ENCODE measurements at regions not wholly inside any gene's neighbourhood (a gene's known extent, or its start where the extent isn't known, plus 50 kb on each side); places are given as distances from the start of the nearest gene placed in this dataset.

- H4K20me1 ChIP-seq (ENCODE audit: insufficient read depth) = no peaks in the 10 kb centered on the region
- H3K4me2 ChIP-seq = no peak overlapping the region
- WGBS (ENCODE audit: low lambda C conversion rate) = 79% methylated on average over 3 of the region's 3 CpGs
- POLR2A ChIA-PET = no interaction called here
- no peaks in the 10 kb centered on the region for H3K9me2 ChIP-seq
- TF ChIP-seq TCF12 (IDR thresholded peaks at IDR 0.05) = no peak
- no peak for TF ChIP-seq MXI1 (IDR thresholded peaks at IDR 0.05; ENCODE audit: low read depth, low read length)
- TF ChIP-seq PBX3 (IDR thresholded peaks at IDR 0.05) = no peak
- no peak for TF ChIP-seq FOXJ3 (CRISPR knock-in tag; IDR thresholded peaks at IDR 0.05)
- TF ChIP-seq MEF2A (IDR thresholded peaks at IDR 0.05; ENCODE audit: borderline replicate concordance, low read depth) = no peak
- TF ChIP-seq FOSL2 (IDR thresholded peaks at IDR 0.05; ENCODE audit: borderline replicate concordance, low read depth) = no peak
- TF ChIP-seq EP300 (IDR thresholded peaks at IDR 0.05; ENCODE audit: borderline replicate concordance in 1 of 2, low read depth in 1 of 2, low read length in 1 of 2) = no peak
- no peak for TF ChIP-seq RXRA (IDR thresholded peaks at IDR 0.05; ENCODE audit: borderline replicate concordance, low read depth)
- no peak for TF ChIP-seq USF2 (IDR thresholded peaks at IDR 0.05; ENCODE audit: borderline replicate concordance, low read depth, low read length)
- no peak for TF ChIP-seq ELF1 (IDR thresholded peaks at IDR 0.05)
- TF ChIP-seq IRF3 (IDR thresholded peaks at IDR 0.05; ENCODE audit: low read depth, low read length) = no peak
- TF ChIP-seq RFX5 (IDR thresholded peaks at IDR 0.05; ENCODE audit: low read length) = no peak
- no peak for TF ChIP-seq SIN3A (IDR thresholded peaks at IDR 0.05; ENCODE audit: borderline replicate concordance, low read depth, low read length)
- H3K36me3 ChIP-seq (replicated peaks in 1 of 2; ENCODE audit: control insufficient read depth in 1 of 2, insufficient read depth in 2 of 2, low read length in 1 of 2) = no peaks in the 10 kb centered on the region
- no peak overlapping the region for H3K27ac ChIP-seq (ENCODE audit: low read depth in 2 of 2, low read length in 1 of 2)
- H3K9ac ChIP-seq = no peak overlapping the region
- CTCF ChIA-PET = interaction anchor here (0.6 kb wide), 1 partner anchor 75 kb away, joined by 3 read pairs; no protein-coding TSS in a partner anchor
- no peaks in the 10 kb centered on the region for H3K79me2 ChIP-seq (ENCODE audit: insufficient read depth)
- peaks cover 9% of the 10 kb centered on the region for H3F3A ChIP-seq (replicated peaks; ENCODE audit: insufficient read depth)
- H3K4me1 ChIP-seq (ENCODE audit: control insufficient read depth in 1 of 2, insufficient read depth in 2 of 2, low read depth in 1 of 2, low read length in 1 of 2) = no peaks in the 10 kb centered on the region
- DNase-seq = no peak
- H2AFZ ChIP-seq (ENCODE audit: low read depth) = no peak overlapping the region
- no peaks in the 10 kb centered on the region for H3K9me3 ChIP-seq
- H3K27me3 ChIP-seq (ENCODE audit: insufficient read depth) = no peaks in the 10 kb centered on the region
- no peak overlapping the region for H3K4me3 ChIP-seq (ENCODE audit: low read depth in 2 of 2, low read length in 1 of 2)
Observed at GRCh38 chr9:115353681-115354080, 235.7 kb upstream of the TNC start.

DNA sequence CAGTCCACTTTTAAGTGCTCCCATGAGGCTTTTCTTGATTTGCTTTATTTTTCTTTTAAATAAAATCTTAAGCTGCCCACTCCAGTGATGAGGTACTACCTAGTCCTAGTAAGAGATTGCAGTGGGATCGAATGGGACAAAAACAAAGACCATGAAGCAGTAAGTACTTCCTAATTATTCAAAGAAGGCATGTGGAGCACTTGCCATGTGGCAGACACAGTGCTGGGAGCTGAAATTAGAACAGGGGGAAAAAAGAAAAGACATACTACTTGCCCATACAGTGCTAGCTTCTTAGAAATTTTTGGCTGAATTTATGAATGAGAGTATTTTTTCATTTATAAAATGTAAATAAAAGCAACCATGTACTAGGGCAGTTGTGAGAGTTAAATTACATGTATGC is 239.9 kb upstream of the TNC start:
- TF ChIP-seq TCF12 (IDR thresholded peaks at IDR 0.05) (no peak), RCOR1 (IDR thresholded peaks at IDR 0.05; ENCODE audit: low read length) (no peak), GATA2 (CRISPR knock-in tag; IDR thresholded peaks at IDR 0.05) (no peak), POLR2AphosphoS5 (IDR thresholded peaks at IDR 0.05; ENCODE audit: low read depth, low read length) (no peak), RFX5 (IDR thresholded peaks at IDR 0.05; ENCODE audit: low read length) (no peak)
- no peak for DNase-seq
- Histone ChIP-seq H4K20me1 (ENCODE audit: insufficient read depth) (no peaks in the 10 kb centered on the region), H3K27me3 (ENCODE audit: insufficient read depth) (no peaks in the 10 kb centered on the region), H3K9me2 (no peaks in the 10 kb centered on the region), H3K9me3 (no peaks in the 10 kb centered on the region), H3F3A (replicated peaks; ENCODE audit: insufficient read depth) (no peaks in the 10 kb centered on the region), H3K4me2 (no peak overlapping the region), H3K4me1 (ENCODE audit: control insufficient read depth in 1 of 2, insufficient read depth in 2 of 2, low read depth in 1 of 2, low read length in 1 of 2) (peaks cover 2 to 4% of the 10 kb centered on the region in 2 experiments; a peak in 2 of 4 replicates), H3K27ac (ENCODE audit: low read depth in 2 of 2, low read length in 1 of 2) (no peak overlapping the region), H3K4me3 (ENCODE audit: low read depth in 2 of 2, low read length in 1 of 2) (no peak overlapping the region), H2AFZ (ENCODE audit: low read depth) (no peak overlapping the region), H3K36me3 (replicated peaks in 1 of 2; ENCODE audit: control insufficient read depth in 1 of 2, insufficient read depth in 2 of 2, low read length in 1 of 2) (no peaks in the 10 kb centered on the region), H3K9ac (no peak overlapping the region), H3K79me2 (ENCODE audit: insufficient read depth) (no peaks in the 10 kb centered on the region)
- POLR2A ChIA-PET = no interaction called here
- CTCF ChIA-PET = no interaction called here
- 82% methylated on average over 1 of the region's 1 CpG for WGBS (ENCODE audit: low lambda C conversion rate)

Data from SK-N-SH (cell line).